H9 (cell line): ENCODE measurements at regions not wholly inside any gene's neighbourhood (a gene's known extent, or its start where the extent isn't known, plus 50 kb on each side); places are given as distances from the start of the nearest gene placed in this dataset.

Experiments used
- DNase-seq: peaks from one replicate; pipeline ENCODE4 v3.0.0-alpha.2; 2017
- H2AFZ ChIP-seq: one replicate; pipeline ENCODE4 v1.6.1; 2013; ENCODE audit warnings: mild to moderate bottlenecking, low read length, control low read depth, moderate library complexity
- H2AK5ac ChIP-seq: 2 replicates; pipeline ENCODE4 v1.6.1; 2013; ENCODE audit warnings: low read length, control low read depth, mixed read lengths; ENCODE audit not compliant: insufficient read length
- H2BK120ac ChIP-seq: one replicate; pipeline ENCODE4 v1.6.1; 2013; ENCODE audit warnings: low read depth, mild to moderate bottlenecking, low read length, control low read depth, inconsistent platforms; ENCODE audit not compliant: poor library complexity, severe bottlenecking
- H2BK12ac ChIP-seq: 2 replicates; pipeline ENCODE4 v1.6.1; 2013; ENCODE audit warnings: low read length, control low read depth, mixed read lengths, low read depth; ENCODE audit not compliant: insufficient read length
- H2BK15ac ChIP-seq: 2 replicates; pipeline ENCODE4 v1.6.1; 2013; ENCODE audit warnings: low read depth, low read length, control low read depth
- H2BK20ac ChIP-seq: one replicate; pipeline ENCODE4 v1.6.1; 2013; ENCODE audit warnings: low read depth, mild to moderate bottlenecking, low read length, control low read depth, inconsistent platforms; ENCODE audit not compliant: poor library complexity, severe bottlenecking
- H2BK5ac ChIP-seq: 2 replicates; pipeline ENCODE4 v1.6.1; 2013; ENCODE audit warnings: low read length, control low read depth, mixed read lengths; ENCODE audit not compliant: insufficient read length
- H3K14ac ChIP-seq: 2 replicates; pipeline ENCODE4 v1.6.1; 2013; ENCODE audit warnings: low read length, control low read depth; ENCODE audit not compliant: insufficient read depth
- H3K18ac ChIP-seq: 2 replicates; pipeline ENCODE4 v1.6.1; 2013; ENCODE audit warnings: low read depth, mild to moderate bottlenecking, mixed read lengths, low read length, control low read depth; ENCODE audit not compliant: insufficient read length
- H3K23ac ChIP-seq: 2 replicates; pipeline ENCODE4 v1.6.1; 2013; ENCODE audit warnings: low read length, control low read depth, mixed read lengths, low read depth; ENCODE audit not compliant: insufficient read length
- H3K23me2 ChIP-seq: 2 replicates; pipeline ENCODE4 v1.6.1; 2013; ENCODE audit warnings: low read depth, mild to moderate bottlenecking, mixed read lengths, low read length, control low read depth; ENCODE audit not compliant: insufficient read length, poor library complexity, severe bottlenecking
- H3K27ac ChIP-seq: 2 replicates; pipeline ENCODE4 v1.5.1; 2013; ENCODE audit warnings: low read length, control low read depth, mixed read lengths, low read depth; ENCODE audit not compliant: insufficient read length
- H3K27me3 ChIP-seq: 2 replicates; pipeline ENCODE4 v1.6.1; 2013; ENCODE audit warnings: low read length, control low read depth, inconsistent platforms; ENCODE audit not compliant: insufficient read depth
- H3K4ac ChIP-seq: 2 replicates; pipeline ENCODE4 v1.6.1; 2013; ENCODE audit warnings: low read depth, mild to moderate bottlenecking, control low read depth, inconsistent platforms, low read length, moderate library complexity
- H3K4me1 ChIP-seq: 2 replicates; pipeline ENCODE4 v1.6.1; 2013; ENCODE audit warnings: low read length, control low read depth, inconsistent platforms; ENCODE audit not compliant: insufficient read depth
- H3K4me2 ChIP-seq: 2 replicates; pipeline ENCODE4 v1.6.1; 2013; ENCODE audit warnings: low read length, control low read depth, mixed read lengths; ENCODE audit not compliant: insufficient read length, insufficient read depth
- H3K56ac ChIP-seq: 2 replicates; pipeline ENCODE4 v1.6.1; 2013; ENCODE audit warnings: low read depth, mild to moderate bottlenecking, mixed read lengths, low read length, control low read depth; ENCODE audit not compliant: insufficient read length
- H3K79me1 ChIP-seq: 2 replicates; pipeline ENCODE4 v1.6.1; 2013; ENCODE audit warnings: low read depth, mild to moderate bottlenecking, moderate library complexity, low read length, control low read depth, inconsistent platforms; ENCODE audit not compliant: insufficient read depth, poor library complexity, severe bottlenecking
- H3K79me2 ChIP-seq: 2 replicates; pipeline ENCODE4 v1.6.1; 2013; ENCODE audit warnings: low read length, control low read depth, inconsistent platforms; ENCODE audit not compliant: insufficient read depth
- H3K9ac ChIP-seq: 2 replicates; pipeline ENCODE4 v1.6.1; 2013; ENCODE audit warnings: low read length, control low read depth, mixed read lengths; ENCODE audit not compliant: insufficient read length; ENCODE audit errors: extremely low read depth
- H3K9me3 ChIP-seq: one replicate; pipeline ENCODE4 v1.6.1; 2013; ENCODE audit warnings: low read depth, low read length, inconsistent platforms; ENCODE audit not compliant: control insufficient read depth
- H3T11ph ChIP-seq: one replicate; pipeline ENCODE4 v1.6.1; 2013; ENCODE audit warnings: mild to moderate bottlenecking, low read length, control low read depth, inconsistent platforms
- H4K20me1 ChIP-seq: one replicate; pipeline ENCODE4 v1.6.1; 2013; ENCODE audit not compliant: control insufficient read depth, insufficient read length, insufficient read depth
- H4K5ac ChIP-seq: 2 replicates; pipeline ENCODE4 v1.6.1; 2013; ENCODE audit warnings: low read depth, mild to moderate bottlenecking, mixed read lengths, low read length, control low read depth; ENCODE audit not compliant: insufficient read length
- H4K8ac ChIP-seq: replicated peaks from 2 replicates; pipeline ENCODE4 v1.6.1; 2013; ENCODE audit warnings: low read length, control low read depth, mixed read lengths, low read depth; ENCODE audit not compliant: insufficient read length
- H4K91ac ChIP-seq: 2 replicates; pipeline ENCODE4 v1.6.1; 2013; ENCODE audit warnings: low read depth, mild to moderate bottlenecking, moderate library complexity, mixed read lengths, low read length, control low read depth; ENCODE audit not compliant: insufficient read length
- H3K27ac Mint-ChIP-seq, 3 experiments: 2 replicates in 2 of 3; 3 replicates in 1 of 3; pipeline ENCODE4 v1.8.0; 2020 to 2021; ENCODE audit warnings: mixed read lengths in 3 of 3, mild to moderate bottlenecking in 1 of 3, moderate library complexity in 1 of 3
- H3K27me3 Mint-ChIP-seq: 2 replicates; pipeline ENCODE4 v1.8.0; 2021; ENCODE audit warnings: low read depth, mild to moderate bottlenecking, moderate library complexity, mixed read lengths
- H3K36me3 Mint-ChIP-seq, 3 experiments: 2 replicates in 2 of 3; 3 replicates in 1 of 3; pipeline ENCODE4 v1.8.0; 2020 to 2021; ENCODE audit warnings: low read depth in 3 of 3, mixed read lengths in 3 of 3; ENCODE audit not compliant: insufficient read depth in 1 of 3
- H3K4me1 Mint-ChIP-seq, 2 experiments: 2 replicates each; pipeline ENCODE4 v1.8.0; 2020; ENCODE audit warnings: mixed read lengths in 2 of 2
- H3K4me3 Mint-ChIP-seq, 2 experiments: 2 replicates in 1 of 2; 3 replicates in 1 of 2; pipeline ENCODE4 v1.8.0; 2020 to 2021; ENCODE audit warnings: mild to moderate bottlenecking in 2 of 2, mixed read lengths in 2 of 2, moderate library complexity in 1 of 2
- H3K9me3 Mint-ChIP-seq, 2 experiments: 2 replicates in 1 of 2; 3 replicates in 1 of 2; pipeline ENCODE4 v1.8.0; 2020; ENCODE audit warnings: mild to moderate bottlenecking in 2 of 2, mixed read lengths in 2 of 2, moderate library complexity in 1 of 2
- CTCF ChIP-seq: fragments of 200-600 bp; sonication (generic); conservative IDR thresholded peaks from 3 replicates; pipeline ENCODE4 v1.8.0; 2021; ENCODE audit warnings: antibody characterized with exemption, mild to moderate bottlenecking
- WGBS: extraction: QIAGEN DNeasy Blood & Tissue Kit; methylation state at CpG from one replicate; pipeline ENCODE4 v1.1.7; 2013; ENCODE audit warnings: missing lambda C conversion rate, low lambda C conversion rate, mixed read lengths; ENCODE audit not compliant: insufficient read length; ENCODE audit errors: extremely low coverage; 5-methylcytosine and 5-hydroxymethylcytosine counted together

- peak; percentile 58 for DNase-seq
- no CpG with 5 or more reads among the region's 50 CpGs for WGBS
- Histone ChIP-seq H3K4me1 (peaks cover 4% of the 10 kb centered on the region; the same call in 1 of the 2 replicates), H3K23ac (no peak overlapping the region), H2BK15ac (peak overlapping the region; percentile 55; the same call in 1 of the 2 replicates), H2AK5ac (no peak overlapping the region), H3K9me3 (no peaks in the 10 kb centered on the region), H3K23me2 (peaks cover 22% of the 10 kb centered on the region), H4K91ac (no peak overlapping the region), H3K27me3 (peaks cover 4% of the 10 kb centered on the region; the same call in 1 of the 2 replicates), H3K14ac (0 out of 2 replicates have a peak overlapping the region, but pooled peaks have one; percentile 35), H3K4ac (no peak overlapping the region), H3K4me2 (peak overlapping the region; percentile 87), H3T11ph (no peak overlapping the region), H2BK12ac (no peak overlapping the region), H3K9ac (no peak overlapping the region), H3K27ac (no peak overlapping the region), H3K79me2 (no peaks in the 10 kb centered on the region), H2AFZ (no peak overlapping the region), H4K5ac (no peak overlapping the region), H3K56ac (no peak overlapping the region), H2BK20ac (no peak overlapping the region), H3K79me1 (no peaks in the 10 kb centered on the region), H3K18ac (no peak overlapping the region), H2BK120ac (no peak overlapping the region), H4K20me1 (no peaks in the 10 kb centered on the region), H2BK5ac (no peak overlapping the region), H4K8ac (no peak overlapping the region)
- H3K4me3 Mint-ChIP-seq = peak overlapping the region; percentile 93 to 97
- no peaks in the 10 kb centered on the region; a peak in 2 of 5 replicates for H3K9me3 Mint-ChIP-seq
- no peak for TF ChIP-seq CTCF
- peaks cover 53% of the 10 kb centered on the region for H3K27me3 Mint-ChIP-seq
- peaks cover 38 to 51% of the 10 kb centered on the region in 2 experiments for H3K4me1 Mint-ChIP-seq
- peak overlapping the region in 1 of 3 experiments; percentile 92; a peak in 1 of 7 replicates for H3K27ac Mint-ChIP-seq
- peaks cover 0 to 11% (median 0%) of the 10 kb centered on the region in 3 experiments; a peak in 4 of 7 replicates for H3K36me3 Mint-ChIP-seq
These were observed 112.7 kb downstream of the DHX15 start for GRCh38 chr4:24471486-24472160.
